SU-DHL-6 (cell line): ENCODE measurements at regions not wholly inside any gene's neighbourhood (a gene's known extent, or its start where the extent isn't known, plus 50 kb on each side); places are given as distances from the start of the nearest gene placed in this dataset.

Experiments used
- H2AFZ ChIP-seq: fragments of 200-600 bp; sonication (generic); 2 replicates; pipeline ENCODE4 v1.6.1; 2014; ENCODE audit warnings: low read depth, mild to moderate bottlenecking, moderate library complexity, mixed read lengths, antibody characterized with exemption, low read length; ENCODE audit not compliant: severe bottlenecking
- H3F3A ChIP-seq: fragments of 200-600 bp; shearing (Covaris generic); 2 replicates; pipeline ENCODE4 v1.6.0; 2016; ENCODE audit warnings: antibody characterized with exemption, mild to moderate bottlenecking; ENCODE audit not compliant: insufficient read depth
- H3K27ac ChIP-seq: fragments of 200-600 bp; sonication (generic); 2 replicates; pipeline ENCODE4 v1.5.1; 2016; ENCODE audit warnings: low read depth, mild to moderate bottlenecking, low read length, moderate library complexity, mixed read lengths
- H3K27me3 ChIP-seq: fragments of 200-600 bp; sonication (generic), shearing (Covaris generic); 2 replicates; pipeline ENCODE4 v1.6.0; 2014; ENCODE audit warnings: mild to moderate bottlenecking, low read length
- H3K36me3 ChIP-seq: fragments of 200-600 bp; sonication (generic); 2 replicates; pipeline ENCODE4 v1.6.1; 2014; ENCODE audit warnings: mild to moderate bottlenecking, low read length, mixed read lengths
- H3K4me2 ChIP-seq: fragments of 300-600, 200-600 bp; shearing (Covaris generic), sonication (generic); 2 replicates; pipeline ENCODE4 v1.6.0; 2014; ENCODE audit warnings: low read length, low read depth, mild to moderate bottlenecking; ENCODE audit not compliant: poor library complexity, severe bottlenecking
- H3K4me3 ChIP-seq: fragments of 200-600 bp; sonication (generic); 2 replicates; pipeline ENCODE4 v1.5.1; 2014; ENCODE audit warnings: antibody characterized with exemption, low read length, mild to moderate bottlenecking, mixed read lengths; ENCODE audit not compliant: insufficient read depth, poor library complexity, severe bottlenecking
- H3K79me2 ChIP-seq: fragments of 200-600 bp; sonication (generic); 2 replicates; pipeline ENCODE4 v1.6.1; 2014; ENCODE audit warnings: mild to moderate bottlenecking, low read length, moderate library complexity; ENCODE audit not compliant: insufficient read depth
- H3K9ac ChIP-seq: fragments of 200-600 bp; sonication (generic); 2 replicates; pipeline ENCODE4 v1.7.0; 2014; ENCODE audit warnings: mild to moderate bottlenecking, low read length
- H3K9me2 ChIP-seq: fragments of 200-600 bp; sonication (generic); replicated peaks from 2 replicates; pipeline ENCODE4 v1.6.1; 2014; ENCODE audit warnings: low read length; ENCODE audit not compliant: insufficient read depth
- H3K9me3 ChIP-seq: fragments of 200-600 bp; sonication (generic); 2 replicates; pipeline ENCODE4 v1.6.1; 2014; ENCODE audit warnings: low read length, mixed read lengths; ENCODE audit not compliant: insufficient read depth
- H4K20me1 ChIP-seq: fragments of 200-600 bp; sonication (generic); 2 replicates; pipeline ENCODE4 v1.6.1; 2014; ENCODE audit warnings: low read depth, mild to moderate bottlenecking, antibody characterized with exemption, low read length, moderate library complexity, mixed read lengths
- CTCF ChIP-seq: fragments of 200-600 bp; sonication (generic); IDR thresholded peaks from one replicate; pipeline ENCODE4 v1.5.1; 2017; ENCODE audit warnings: antibody characterized with exemption, mild to moderate bottlenecking, low read length, moderate library complexity; ENCODE audit not compliant: insufficient read depth, poor library complexity, severe bottlenecking
- EZH2phosphoT487 ChIP-seq: fragments of 200-600 bp; sonication (generic), shearing (Covaris generic); conservative IDR thresholded peaks from 2 replicates; pipeline ENCODE4 v1.6.1; 2018; ENCODE audit warnings: mild to moderate bottlenecking, antibody characterized with exemption, low read length, moderate library complexity, mixed read lengths

GRCh38 chr11:37406651-37407050, 808.6 kb upstream of the RAG2 start:
- Histone ChIP-seq H3K27me3 (no peaks in the 10 kb centered on the region), H3F3A (no peaks in the 10 kb centered on the region), H3K9me2 (no peaks in the 10 kb centered on the region), H3K9ac (no peak overlapping the region), H3K9me3 (no peaks in the 10 kb centered on the region), H3K36me3 (no peaks in the 10 kb centered on the region), H3K79me2 (no peaks in the 10 kb centered on the region), H2AFZ (no peak overlapping the region), H3K4me2 (no peak overlapping the region), H3K4me3 (no peak overlapping the region), H4K20me1 (no peaks in the 10 kb centered on the region), H3K27ac (no peak overlapping the region)
- no peak for TF ChIP-seq CTCF
- no peak for TF ChIP-seq EZH2phosphoT487

- Histone ChIP-seq H3K27ac (no peak overlapping the region), H4K20me1 (no peaks in the 10 kb centered on the region), H3K79me2 (no peaks in the 10 kb centered on the region), H3K9ac (no peak overlapping the region), H3K9me3 (no peaks in the 10 kb centered on the region), H3K4me3 (no peak overlapping the region), H3K36me3 (no peaks in the 10 kb centered on the region), H3K4me2 (no peak overlapping the region), H3K27me3 (no peaks in the 10 kb centered on the region), H3F3A (no peaks in the 10 kb centered on the region), H2AFZ (no peak overlapping the region), H3K9me2 (no peaks in the 10 kb centered on the region)
- TF ChIP-seq EZH2phosphoT487 = no peak
- no peak for TF ChIP-seq CTCF
Measured at GRCh38 chr11:37404231-37404630, 806.2 kb upstream of the RAG2 start.

- Histone ChIP-seq H3K9me2 (no peaks in the 10 kb centered on the region), H2AFZ (no peak overlapping the region), H3F3A (no peaks in the 10 kb centered on the region), H3K4me3 (no peak overlapping the region), H3K9ac (no peak overlapping the region), H3K36me3 (no peaks in the 10 kb centered on the region), H3K27me3 (no peaks in the 10 kb centered on the region), H3K27ac (no peak overlapping the region), H3K9me3 (no peaks in the 10 kb centered on the region), H3K4me2 (no peak overlapping the region), H3K79me2 (no peaks in the 10 kb centered on the region), H4K20me1 (no peaks in the 10 kb centered on the region)
- no peak for TF ChIP-seq EZH2phosphoT487
- TF ChIP-seq CTCF = no peak
Measured at GRCh38 chr11:37402663-37403062, 804.6 kb upstream of the RAG2 start.
